ENCODE measurements at regions not wholly inside any gene's neighbourhood (a gene's known extent, or its start where the extent isn't known, plus 50 kb on each side); places are given as distances from the start of the nearest gene placed in this dataset.
"Not testable (repeated sequence)": the region's sequence is repeated elsewhere in the genome, so short reads cannot be mapped to it uniquely, and the experiment has no call there.

- no peak for DNase-seq
Observed at GRCh38 chr2:183536714-183537113, 412.5 kb downstream of the NUP35 start.

GRCh38 chr2:183541766-183542165 is 417.5 kb downstream of the NUP35 start:
- peak; percentile 86 for DNase-seq

- no peak for DNase-seq
Observed at GRCh38 chr2:183542606-183543005, 418.4 kb downstream of the NUP35 start.

- DNase-seq = no peak
Observed at GRCh38 chr2:183543222-183543621, 419.0 kb downstream of the NUP35 start.

- DNase-seq = no peak
Observed at GRCh38 chr2:183543731-183544130, 419.5 kb downstream of the NUP35 start.

- DNase-seq = not testable (repeated sequence)
Observed at GRCh38 chr2:183546560-183547350, 422.5 kb downstream of the NUP35 start.

- no peak for DNase-seq
Observed at GRCh38 chr2:183552716-183553115, 428.5 kb downstream of the NUP35 start.

GRCh38 chr2:183564726-183565125 is 440.5 kb downstream of the NUP35 start:
- DNase-seq = no peak

GRCh38 chr2:183575481-183575880 is 451.2 kb downstream of the NUP35 start:
- DNase-seq = no peak

- DNase-seq = peak; percentile 57
Observed at GRCh38 chr2:183579686-183580085, 455.4 kb downstream of the NUP35 start.

- no peak for DNase-seq
Observed at GRCh38 chr2:183592271-183592670, 468.0 kb downstream of the NUP35 start.

GRCh38 chr2:183594150-183594549 is 469.9 kb downstream of the NUP35 start:
- DNase-seq = no peak

- no peak for DNase-seq
Observed at GRCh38 chr2:183597841-183598240, 473.6 kb downstream of the NUP35 start.

- DNase-seq = no peak
Observed at GRCh38 chr2:183604065-183604464, 479.8 kb downstream of the NUP35 start.

GRCh38 chr2:183605440-183605839 is 481.2 kb downstream of the NUP35 start:
- DNase-seq = no peak

- DNase-seq = no peak
Observed at GRCh38 chr2:183606022-183606717, 481.9 kb downstream of the NUP35 start.

GRCh38 chr2:183606718-183607085 is 482.5 kb downstream of the NUP35 start:
- no peak for DNase-seq

GRCh38 chr2:183607995-183608394 is 483.8 kb downstream of the NUP35 start:
- no peak for DNase-seq

GRCh38 chr2:183608747-183609146 is 484.5 kb downstream of the NUP35 start:
- no peak for DNase-seq

- DNase-seq = peak; percentile 59
Observed at GRCh38 chr2:183610724-183611123, 486.5 kb downstream of the NUP35 start.

- no peak for DNase-seq
Observed at GRCh38 chr2:183614799-183615435, 490.7 kb downstream of the NUP35 start.

- no peak for DNase-seq
Observed at GRCh38 chr2:183623227-183623626, 499.0 kb downstream of the NUP35 start.

GRCh38 chr2:183630964-183631363 is 506.7 kb downstream of the NUP35 start:
- no peak for DNase-seq

- DNase-seq = no peak
Observed at GRCh38 chr2:183656121-183656520, 531.9 kb downstream of the NUP35 start.
